Sigmoid colon (tissue), 6 donors: ENCODE measurements at regions not wholly inside any gene's neighbourhood (a gene's known extent, or its start where the extent isn't known, plus 50 kb on each side); places are given as distances from the start of the nearest gene placed in this dataset.

Experiments used
- DNase-seq: peaks from one replicate; pipeline ENCODE4 v3.0.0-alpha.2; 2019
- H3K27ac ChIP-seq, 4 donors: fragments of 200-600 bp; sonication (generic); one replicate each; pipeline ENCODE4 v1.5.1; 2016 to 2019; ENCODE audit warnings: mild to moderate bottlenecking in 1 of 4
- H3K27me3 ChIP-seq, 3 donors: fragments of 200-600 bp; sonication (generic); one replicate each; pipeline ENCODE4 v1.5.1; 2019; ENCODE audit warnings: mild to moderate bottlenecking in 1 of 3
- H3K36me3 ChIP-seq, 4 donors: fragments of 200-600 bp; sonication (generic); one replicate each; pipeline ENCODE4 v1.5.1; 2016 to 2019
- H3K4me1 ChIP-seq, 4 donors: fragments of 200-600 bp; sonication (generic); one replicate each; pipeline ENCODE4 v1.5.1; 2017 to 2019
- H3K4me3 ChIP-seq, 4 donors: fragments of 200-600 bp; sonication (generic); one replicate each; pipeline ENCODE4 v1.5.1; 2017 to 2019; ENCODE audit warnings: mild to moderate bottlenecking in 2 of 4, moderate library complexity in 1 of 4
- H3K9me3 ChIP-seq, 4 donors: fragments of 200-600 bp in 3 of 4; sonication (generic) in 3 of 4; one replicate each; pipeline versions ENCODE4 v1.5.1 to v1.6.1; 2013 to 2019
- CTCF ChIP-seq, 4 experiments: fragments of 450-650 bp in 3 of 4; fragments of 200-600 bp in 1 of 4; IDR thresholded peaks; one replicate each; pipeline ENCODE4 v1.5.1; 2016 to 2019; ENCODE audit warnings: antibody characterized with exemption in 4 of 4, mild to moderate bottlenecking in 3 of 4, moderate library complexity in 2 of 4
- EP300 ChIP-seq, 4 donors: sonication (generic); formaldehyde crosslinking; IDR thresholded peaks; one replicate each; pipeline ENCODE4 v1.6.1; 2017; ENCODE audit warnings: antibody characterized with exemption in 4 of 4
- POLR2A ChIP-seq, 2 donors: fragments of 450-650 bp; IDR thresholded peaks; one replicate each; pipeline ENCODE4 v1.6.1; 2016; ENCODE audit warnings: antibody characterized with exemption in 2 of 2, mild to moderate bottlenecking in 2 of 2, moderate library complexity in 2 of 2
- POLR2AphosphoS5 ChIP-seq, 4 donors: sonication (generic); formaldehyde crosslinking; IDR thresholded peaks; one replicate each; pipeline ENCODE4 v1.6.1; 2017; ENCODE audit warnings: antibody characterized with exemption in 4 of 4
- WGBS, 2 donors: extraction: QIAGEN DNeasy Blood & Tissue Kit; methylation state at CpG; one replicate each; pipeline ENCODE4 v1.1.7; 2013; 5-methylcytosine and 5-hydroxymethylcytosine counted together
- intact Hi-C: fragments of 100-400 bp; cut with DNase I; formaldehyde crosslinking; loops from one replicate; pipeline ENCODE4 v1.15.1; 2023
- donor health status: healthy with polysubstance abuse.
- donor health status: healthy.

GRCh38 chrX:43479850-43480249, 176.2 kb upstream of the MAOA start:
- 72 to 77% methylated on average over 4 of the region's 4 CpGs for WGBS, 2 donors
- TF ChIP-seq POLR2A (IDR thresholded peaks at IDR 0.05), result no peak
- no peak for TF ChIP-seq EP300 (IDR thresholded peaks at IDR 0.05)
- TF ChIP-seq POLR2AphosphoS5 (IDR thresholded peaks at IDR 0.05), result no peak
- TF ChIP-seq CTCF (IDR thresholded peaks at IDR 0.05), result no peak

DNA sequence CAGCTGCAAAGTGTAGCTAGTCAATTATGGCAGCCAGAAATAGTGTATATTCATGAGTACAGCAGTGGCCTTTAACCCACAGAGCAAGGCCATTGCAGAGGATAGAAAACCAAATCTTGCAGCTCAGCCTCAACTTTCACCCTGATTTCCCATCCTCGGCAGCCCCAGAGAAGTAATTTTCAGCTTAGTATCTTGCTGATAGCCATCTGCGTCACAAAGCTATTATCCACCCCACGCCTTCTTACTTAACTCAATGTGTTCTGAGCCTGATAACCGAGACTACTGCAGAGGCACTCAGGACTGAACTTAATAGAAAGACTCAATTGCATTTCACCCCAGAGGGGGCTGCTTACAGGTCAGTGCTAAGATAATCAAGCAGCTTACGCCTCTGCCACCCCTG, 174.5 kb upstream of the MAOA start:
- Histone ChIP-seq H3K4me1 (no peaks in the 10 kb centered on the region), H3K9me3 (no peaks in the 10 kb centered on the region), H3K27ac (no peak overlapping the region), H3K4me3 (no peak overlapping the region), H3K36me3 (no peaks in the 10 kb centered on the region), H3K27me3 (no peaks in the 10 kb centered on the region)
- intact Hi-C loops, result no loop called here
- TF ChIP-seq POLR2AphosphoS5 (IDR thresholded peaks at IDR 0.05) (no peak), POLR2A (IDR thresholded peaks at IDR 0.05) (no peak), EP300 (IDR thresholded peaks at IDR 0.05) (no peak), CTCF (IDR thresholded peaks at IDR 0.05) (no peak)
- DNase-seq, result no peak
- WGBS, 2 donors, result 69 to 79% methylated on average over 5 of the region's 5 CpGs

More at GRCh38 chrX:43479850-43480249, 176.2 kb upstream of the MAOA start:
- DNase-seq, result no peak
- Histone ChIP-seq H3K4me3 (no peak overlapping the region), H3K9me3 (no peaks in the 10 kb centered on the region), H3K27ac (no peak overlapping the region), H3K27me3 (no peaks in the 10 kb centered on the region), H3K4me1 (no peaks in the 10 kb centered on the region), H3K36me3 (no peaks in the 10 kb centered on the region)
- intact Hi-C loops, result no loop called here

DNA sequence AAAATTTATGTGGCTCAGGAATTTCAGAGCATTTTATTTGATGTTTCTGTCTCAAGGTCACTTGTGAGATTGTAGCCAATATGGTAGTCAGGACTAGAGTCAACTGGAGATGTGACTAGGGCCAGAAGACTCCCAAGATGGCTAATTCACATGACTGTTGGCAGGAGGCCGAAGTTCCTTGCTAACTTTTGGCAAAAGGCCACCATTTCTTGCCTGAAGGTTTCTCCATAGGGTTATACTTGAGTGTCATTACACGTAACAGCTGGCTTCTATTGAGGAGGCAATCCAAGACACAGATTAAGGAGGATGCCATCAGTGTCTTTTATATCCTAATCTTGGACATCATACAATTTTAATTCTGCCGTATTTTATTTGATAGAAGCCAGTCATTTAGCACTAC, 162.3 kb upstream of the MAOA start:
- intact Hi-C loops, result no loop called here
- 43 to 72% methylated on average over 3 of the region's 3 CpGs for WGBS, 2 donors

GRCh38 chrX:43500246-43500645, 155.9 kb upstream of the MAOA start:
- WGBS, 2 donors, result 85 to 94% methylated on average over 1 of the region's 1 CpG
- Histone ChIP-seq H3K4me1 (no peaks in the 10 kb centered on the region), H3K36me3 (no peaks in the 10 kb centered on the region), H3K27me3 (no peaks in the 10 kb centered on the region), H3K27ac (no peak overlapping the region), H3K4me3 (no peak overlapping the region), H3K9me3 (no peaks in the 10 kb centered on the region)
- intact Hi-C loops, result no loop called here
- DNase-seq, result no peak
- TF ChIP-seq EP300 (IDR thresholded peaks at IDR 0.05) (no peak), POLR2A (IDR thresholded peaks at IDR 0.05) (no peak)

More for the DNA sequence above, 162.3 kb upstream of the MAOA start:
- TF ChIP-seq CTCF (IDR thresholded peaks at IDR 0.05) (no peak), EP300 (IDR thresholded peaks at IDR 0.05) (no peak), POLR2A (IDR thresholded peaks at IDR 0.05) (no peak), POLR2AphosphoS5 (IDR thresholded peaks at IDR 0.05) (no peak)
- Histone ChIP-seq H3K27me3 (no peaks in the 10 kb centered on the region), H3K4me1 (no peaks in the 10 kb centered on the region), H3K9me3 (no peaks in the 10 kb centered on the region), H3K36me3 (no peaks in the 10 kb centered on the region), H3K27ac (no peak overlapping the region), H3K4me3 (no peak overlapping the region)
- DNase-seq, result no peak

GRCh38 chrX:43500996-43501694, 155.0 kb upstream of the MAOA start:
- Histone ChIP-seq H3K9me3 (no peaks in the 10 kb centered on the region), H3K27me3 (no peaks in the 10 kb centered on the region), H3K4me1 (no peaks in the 10 kb centered on the region), H3K36me3 (no peaks in the 10 kb centered on the region), H3K27ac (no peak overlapping the region), H3K4me3 (no peak overlapping the region)
- intact Hi-C loops, result no loop called here
- TF ChIP-seq POLR2A (IDR thresholded peaks at IDR 0.05) (no peak), POLR2AphosphoS5 (IDR thresholded peaks at IDR 0.05) (no peak), EP300 (IDR thresholded peaks at IDR 0.05) (no peak), CTCF (IDR thresholded peaks at IDR 0.05) (no peak)
- 68 to 75% methylated on average over 2 of the region's 2 CpGs for WGBS, 2 donors
- DNase-seq, result no peak
